HCT116 (cell line): ENCODE measurements at regions not wholly inside any gene's neighbourhood (a gene's known extent, or its start where the extent isn't known, plus 50 kb on each side); places are given as distances from the start of the nearest gene placed in this dataset.

Experiments used
- ATAC-seq: fragments of 200-7000 bp; cut with Tn5 transposase; 2 replicates; pipeline ENCODE4 v1.9.1; 2020; ENCODE audit warnings: mild to moderate bottlenecking, moderate library complexity
- BruUV-seq: library from RNA; stranded (reverse); fragments of 400-500 nt; replicated peaks from 2 replicates; lab custom pipeline; 2021; lab: Mats Ljungman, UMichigan
- CTCF ChIA-PET: fragments of 300-600 bp; sonication (Branson Sonifier 250); formaldehyde crosslinking; loops from one replicate; lab custom pipeline; 2021; ENCODE audit warnings: antibody characterized with exemption; lab: Charles Lee
- POLR2A ChIA-PET: fragments of 300-600, 350-600 bp; sonication (Branson Sonifier 250); formaldehyde crosslinking; loops from one replicate; lab custom pipeline; 2021; ENCODE audit warnings: antibody characterized with exemption; lab: Charles Lee
- RAD21 ChIA-PET, 2 experiments: fragments of 300-600 bp; sonication (Branson Sonifier 250); formaldehyde crosslinking; loops; one replicate each; lab custom pipeline; 2023; ENCODE audit warnings: low total read pairs in 2 of 2; ENCODE audit not compliant: uncharacterized antibody in 2 of 2, unreplicated experiment in 2 of 2, low non-redundant PET in 1 of 2; lab: Charles Lee
- DNase-seq: peaks from one replicate; pipeline ENCODE4 v3.0.0-alpha.2; 2010; ENCODE audit warnings: low read depth, low spot score
- H2AFZ ChIP-seq: fragments of 200-600 bp; shearing (Covaris generic), sonication (generic); 2 replicates; pipeline ENCODE4 v1.6.1; 2017; ENCODE audit warnings: low read depth, mixed run types, mixed read lengths, antibody characterized with exemption, low read length; ENCODE audit not compliant: poor library complexity, severe bottlenecking
- H3K27ac ChIP-seq: 2 replicates; pipeline ENCODE4 v1.5.1; 2012; ENCODE audit warnings: low read depth, low read length
- H3K27me3 ChIP-seq: fragments of 200-600 bp; sonication (generic); 2 replicates; pipeline ENCODE4 v1.6.1; 2016; ENCODE audit warnings: mixed run types, low read length, mixed read lengths; ENCODE audit not compliant: insufficient read depth
- H3K36me3 ChIP-seq, 2 experiments: fragments of 200-500 bp in 1 of 2; fragments of 200-600 bp in 1 of 2; sonication (Bioruptor generic) in 1 of 2; sonication (generic) in 1 of 2; 2 replicates each; pipeline versions ENCODE4 v1.5.1 to v1.6.1; 2014 to 2016; ENCODE audit warnings: low read length in 2 of 2, inconsistent platforms in 1 of 2, mixed read lengths in 1 of 2, mixed run types in 1 of 2; ENCODE audit not compliant: insufficient read depth in 2 of 2, control insufficient read depth in 1 of 2
- H3K4me1 ChIP-seq, 2 experiments: fragments of 200-600 bp in 1 of 2; sonication (generic) in 1 of 2; 2 replicates each; pipeline versions ENCODE4 v1.5.1 to v1.6.1; 2012 to 2017; ENCODE audit warnings: low read length in 2 of 2, inconsistent platforms in 1 of 2, mild to moderate bottlenecking in 1 of 2, mixed read lengths in 1 of 2, mixed run types in 1 of 2, moderate library complexity in 1 of 2; ENCODE audit not compliant: insufficient read depth in 2 of 2, control insufficient read depth in 1 of 2
- H3K4me2 ChIP-seq: fragments of 200-600 bp; sonication (generic); 2 replicates; pipeline ENCODE4 v1.6.1; 2017; ENCODE audit warnings: mixed run types, low read length, mixed read lengths
- H3K4me3 ChIP-seq, 2 experiments: fragments of 200-600 bp in 1 of 2; sonication (generic) in 1 of 2; replicated peaks in 1 of 2; 2 replicates each; pipeline ENCODE4 v1.5.1; 2011 to 2016; ENCODE audit warnings: low read length in 2 of 2, control low read depth in 1 of 2, low read depth in 1 of 2, mild to moderate bottlenecking in 1 of 2, mixed read lengths in 1 of 2, mixed run types in 1 of 2
- H3K79me2 ChIP-seq: fragments of 200-600 bp; sonication (generic); 2 replicates; pipeline ENCODE4 v1.6.1; 2017; ENCODE audit warnings: mild to moderate bottlenecking, mixed run types, low read length, moderate library complexity, mixed read lengths; ENCODE audit not compliant: insufficient read depth
- H3K9ac ChIP-seq: fragments of 200-600 bp; sonication (generic); 2 replicates; pipeline ENCODE4 v1.6.1; 2016; ENCODE audit warnings: low read length, mixed read lengths
- H3K9me2 ChIP-seq: fragments of 200-600 bp; sonication (generic), shearing (Covaris generic); 2 replicates; pipeline ENCODE4 v1.6.1; 2017; ENCODE audit warnings: mixed run types, mild to moderate bottlenecking, moderate library complexity; ENCODE audit not compliant: insufficient read depth
- H3K9me3 ChIP-seq, 2 experiments: fragments of 200-500 bp in 1 of 2; fragments of 200-600 bp in 1 of 2; sonication (Bioruptor generic) in 1 of 2; sonication (generic) in 1 of 2; 2 replicates each; pipeline ENCODE4 v1.6.1; 2014 to 2017; ENCODE audit warnings: low read length in 2 of 2, mixed read lengths in 2 of 2, inconsistent platforms in 1 of 2, low read depth in 1 of 2, mild to moderate bottlenecking in 1 of 2, mixed run types in 1 of 2, moderate library complexity in 1 of 2; ENCODE audit not compliant: control insufficient read depth in 1 of 2, insufficient read depth in 1 of 2
- H4K20me1 ChIP-seq: fragments of 200-600 bp; sonication (generic), shearing (Covaris generic); 2 replicates; pipeline ENCODE4 v1.6.1; 2017; ENCODE audit warnings: mixed run types, mild to moderate bottlenecking, moderate library complexity; ENCODE audit not compliant: insufficient read depth
- EGR1 ChIP-seq: IDR thresholded peaks from 2 replicates; pipeline ENCODE4 v1.6.1; 2012; ENCODE audit warnings: low read depth
- FOSL1 ChIP-seq: IDR thresholded peaks from 2 replicates; pipeline ENCODE4 v1.6.1; 2012; ENCODE audit warnings: low read depth
- RAD21 ChIP-seq: IDR thresholded peaks from 2 replicates; pipeline ENCODE4 v1.6.1; 2012; ENCODE audit warnings: low read depth, mild to moderate bottlenecking
- TCF7L2 ChIP-seq: IDR thresholded peaks from 2 replicates; pipeline ENCODE4 v1.7.0; 2011; ENCODE audit warnings: borderline replicate concordance, inconsistent platforms; ENCODE audit not compliant: insufficient read depth, insufficient read length; ENCODE audit errors: extremely low read depth
- ZFX ChIP-seq: fragments of 450-650 bp; IDR thresholded peaks from 2 replicates; pipeline ENCODE4 v1.6.1; 2017
- ZNF274 ChIP-seq: fragments of 200-500 bp; sonication (Bioruptor generic); IDR thresholded peaks from 2 replicates; pipeline ENCODE4 v1.6.1; 2014; ENCODE audit warnings: mild to moderate bottlenecking, low read depth, low read length, inconsistent platforms
- intact Hi-C: fragments of 100-400 bp; cut with micrococcal nuclease; formaldehyde crosslinking; loops from 2 replicates; pipeline ENCODE4 v1.10.0; 2022
- TF ChIP-seq, protein P1 (sequence below): IDR thresholded peaks from 2 replicates; pipeline ENCODE4 v1.6.1; 2011; ENCODE audit warnings: mild to moderate bottlenecking, low read length, moderate library complexity; ENCODE audit not compliant: insufficient replicate concordance; ENCODE audit errors: extremely low read depth
- TF ChIP-seq, protein P2 (sequence below): IDR thresholded peaks from 2 replicates; pipeline ENCODE4 v1.6.1; 2012
- TF ChIP-seq, protein P3 (sequence below): IDR thresholded peaks from 2 replicates; pipeline ENCODE4 v1.6.1; 2012; ENCODE audit warnings: low read depth

DNA sequence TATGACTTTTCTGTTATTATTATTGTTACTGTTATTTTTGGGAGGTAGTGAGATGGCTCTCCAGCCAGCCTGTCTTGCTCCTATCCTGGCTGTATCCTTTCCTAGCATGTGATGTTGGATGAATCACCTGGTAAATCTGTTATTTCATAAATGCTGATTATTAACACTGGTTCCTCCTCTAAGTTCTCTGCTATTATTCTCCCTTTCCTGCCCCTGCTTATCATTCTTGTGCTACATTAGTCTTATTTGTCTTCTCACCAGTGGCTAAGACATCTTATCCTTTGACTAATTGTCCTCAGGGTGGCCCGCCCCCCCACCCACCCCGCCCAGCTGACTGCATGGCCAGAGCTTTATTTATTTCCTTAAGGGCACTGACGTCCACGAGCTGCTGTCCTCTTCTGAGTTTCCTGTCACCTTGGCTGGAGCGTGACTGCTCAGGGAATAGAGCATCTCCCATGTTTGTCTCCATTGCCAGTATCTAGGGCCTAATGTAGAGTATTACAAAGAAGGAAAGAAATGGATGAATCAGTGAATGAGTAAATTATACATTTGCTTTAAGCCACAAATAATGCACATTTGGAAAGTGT, 110.1 kb upstream of the KLF6 start:
- no peak overlapping the region for H3K9ac ChIP-seq
- ATAC-seq, result no peak
- H3K4me3 ChIP-seq, result no peak overlapping the region
- ChIA-PET CTCF (no interaction called here), POLR2A (interaction anchor here (0.6 to 1.3 kb wide), 2 partner anchors 18 to 110 kb away, joined by 3 read pairs; partner anchors contain the start of gene KLF6), RAD21 (interaction anchor here (0.6 kb wide), 2 partner anchors 9 to 877 kb away, joined by 3 read pairs; no protein-coding TSS in a partner anchor)
- no TSS peak for BruUV-seq
- DNase-seq, result no peak
- TF ChIP-seq, protein P1, sequence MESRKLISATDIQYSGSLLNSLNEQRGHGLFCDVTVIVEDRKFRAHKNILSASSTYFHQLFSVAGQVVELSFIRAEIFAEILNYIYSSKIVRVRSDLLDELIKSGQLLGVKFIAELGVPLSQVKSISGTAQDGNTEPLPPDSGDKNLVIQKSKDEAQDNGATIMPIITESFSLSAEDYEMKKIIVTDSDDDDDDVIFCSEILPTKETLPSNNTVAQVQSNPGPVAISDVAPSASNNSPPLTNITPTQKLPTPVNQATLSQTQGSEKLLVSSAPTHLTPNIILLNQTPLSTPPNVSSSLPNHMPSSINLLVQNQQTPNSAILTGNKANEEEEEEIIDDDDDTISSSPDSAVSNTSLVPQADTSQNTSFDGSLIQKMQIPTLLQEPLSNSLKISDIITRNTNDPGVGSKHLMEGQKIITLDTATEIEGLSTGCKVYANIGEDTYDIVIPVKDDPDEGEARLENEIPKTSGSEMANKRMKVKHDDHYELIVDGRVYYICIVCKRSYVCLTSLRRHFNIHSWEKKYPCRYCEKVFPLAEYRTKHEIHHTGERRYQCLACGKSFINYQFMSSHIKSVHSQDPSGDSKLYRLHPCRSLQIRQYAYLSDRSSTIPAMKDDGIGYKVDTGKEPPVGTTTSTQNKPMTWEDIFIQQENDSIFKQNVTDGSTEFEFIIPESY, result no peak
- TF ChIP-seq EGR1 (no peak), ZNF274 (no peak), FOSL1 (no peak)
- TF ChIP-seq, protein P2, sequence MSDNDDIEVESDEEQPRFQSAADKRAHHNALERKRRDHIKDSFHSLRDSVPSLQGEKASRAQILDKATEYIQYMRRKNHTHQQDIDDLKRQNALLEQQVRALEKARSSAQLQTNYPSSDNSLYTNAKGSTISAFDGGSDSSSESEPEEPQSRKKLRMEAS, result no peak
- no peaks in the 10 kb centered on the region for H4K20me1 ChIP-seq
- H2AFZ ChIP-seq, result no peak overlapping the region
- no peaks in the 10 kb centered on the region for H3K9me3 ChIP-seq
- H3K36me3 ChIP-seq, result no peaks in the 10 kb centered on the region
- no peaks in the 10 kb centered on the region for H3K79me2 ChIP-seq
- no peak overlapping the region for H3K4me2 ChIP-seq
- H3K27me3 ChIP-seq, result no peaks in the 10 kb centered on the region
- intact Hi-C loops, result no loop called here
- H3K27ac ChIP-seq, result no peak overlapping the region
- peaks cover 6 to 55% of the 10 kb centered on the region in 2 experiments for H3K4me1 ChIP-seq
- no peaks in the 10 kb centered on the region for H3K9me2 ChIP-seq

DNA sequence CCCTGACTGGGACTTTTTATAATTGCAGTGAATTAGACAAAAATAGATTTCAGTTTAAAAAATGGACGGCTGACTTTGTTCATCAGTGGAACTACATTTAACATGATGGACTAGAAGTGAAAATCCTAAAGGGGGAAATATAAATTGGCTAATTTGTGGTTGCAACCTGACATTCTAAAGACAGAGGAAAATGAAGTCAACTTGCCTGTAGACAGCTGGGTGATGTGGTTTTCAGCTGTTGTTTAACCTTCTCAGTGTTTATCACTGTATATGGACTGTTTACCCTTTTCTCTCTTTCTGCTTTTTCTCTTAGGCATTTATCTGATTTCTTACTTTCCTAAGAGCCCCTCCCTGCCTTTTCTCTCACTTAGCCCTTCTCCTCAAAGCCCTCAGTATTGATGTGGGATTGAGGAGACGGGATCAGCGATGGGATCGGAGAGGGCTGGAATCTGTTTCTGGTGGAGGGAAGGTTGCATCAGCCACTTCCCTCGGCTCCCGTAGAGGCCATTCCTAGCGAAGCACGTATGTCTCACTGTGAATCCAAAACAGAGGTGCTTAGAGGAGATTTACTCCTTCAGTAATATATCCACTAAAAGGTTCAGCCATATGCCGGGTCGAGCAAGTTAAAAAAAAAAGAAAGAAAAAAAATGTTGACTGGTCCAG, 109.0 kb upstream of the KLF6 start:
- H3K4me2 ChIP-seq, result no peak overlapping the region
- POLR2A ChIA-PET, result no interaction called here
- no peaks in the 10 kb centered on the region for H3K9me2 ChIP-seq
- no peaks in the 10 kb centered on the region for H3K79me2 ChIP-seq
- no peaks in the 10 kb centered on the region for H4K20me1 ChIP-seq
- no peaks in the 10 kb centered on the region for H3K27me3 ChIP-seq
- no peak overlapping the region for H3K27ac ChIP-seq
- no peak overlapping the region for H3K9ac ChIP-seq
- H3K4me1 ChIP-seq, result peaks cover 13 to 61% of the 10 kb centered on the region in 2 experiments
- no peak for DNase-seq
- no peaks in the 10 kb centered on the region for H3K9me3 ChIP-seq
- no TSS peak for BruUV-seq
- intact Hi-C loops, result no loop called here
- no peak overlapping the region for H2AFZ ChIP-seq
- RAD21 ChIA-PET, result no interaction called here
- no peak for ATAC-seq
- no peak overlapping the region for H3K4me3 ChIP-seq
- H3K36me3 ChIP-seq, result no peaks in the 10 kb centered on the region
- CTCF ChIA-PET, result no interaction called here
- TF ChIP-seq ZFX (no peak), TCF7L2 (no peak), RAD21 (no peak)
- TF ChIP-seq, protein P3, sequence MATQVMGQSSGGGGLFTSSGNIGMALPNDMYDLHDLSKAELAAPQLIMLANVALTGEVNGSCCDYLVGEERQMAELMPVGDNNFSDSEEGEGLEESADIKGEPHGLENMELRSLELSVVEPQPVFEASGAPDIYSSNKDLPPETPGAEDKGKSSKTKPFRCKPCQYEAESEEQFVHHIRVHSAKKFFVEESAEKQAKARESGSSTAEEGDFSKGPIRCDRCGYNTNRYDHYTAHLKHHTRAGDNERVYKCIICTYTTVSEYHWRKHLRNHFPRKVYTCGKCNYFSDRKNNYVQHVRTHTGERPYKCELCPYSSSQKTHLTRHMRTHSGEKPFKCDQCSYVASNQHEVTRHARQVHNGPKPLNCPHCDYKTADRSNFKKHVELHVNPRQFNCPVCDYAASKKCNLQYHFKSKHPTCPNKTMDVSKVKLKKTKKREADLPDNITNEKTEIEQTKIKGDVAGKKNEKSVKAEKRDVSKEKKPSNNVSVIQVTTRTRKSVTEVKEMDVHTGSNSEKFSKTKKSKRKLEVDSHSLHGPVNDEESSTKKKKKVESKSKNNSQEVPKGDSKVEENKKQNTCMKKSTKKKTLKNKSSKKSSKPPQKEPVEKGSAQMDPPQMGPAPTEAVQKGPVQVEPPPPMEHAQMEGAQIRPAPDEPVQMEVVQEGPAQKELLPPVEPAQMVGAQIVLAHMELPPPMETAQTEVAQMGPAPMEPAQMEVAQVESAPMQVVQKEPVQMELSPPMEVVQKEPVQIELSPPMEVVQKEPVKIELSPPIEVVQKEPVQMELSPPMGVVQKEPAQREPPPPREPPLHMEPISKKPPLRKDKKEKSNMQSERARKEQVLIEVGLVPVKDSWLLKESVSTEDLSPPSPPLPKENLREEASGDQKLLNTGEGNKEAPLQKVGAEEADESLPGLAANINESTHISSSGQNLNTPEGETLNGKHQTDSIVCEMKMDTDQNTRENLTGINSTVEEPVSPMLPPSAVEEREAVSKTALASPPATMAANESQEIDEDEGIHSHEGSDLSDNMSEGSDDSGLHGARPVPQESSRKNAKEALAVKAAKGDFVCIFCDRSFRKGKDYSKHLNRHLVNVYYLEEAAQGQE, result no peak
- TF ChIP-seq, protein P2, result no peak
